Naive B cell (primary cell): ENCODE measurements at regions not wholly inside any gene's neighbourhood (a gene's known extent, or its start where the extent isn't known, plus 50 kb on each side); places are given as distances from the start of the nearest gene placed in this dataset.
"Not testable (repeated sequence)": the region's sequence is repeated elsewhere in the genome, so short reads cannot be mapped to it uniquely, and the experiment has no call there.

Experiments used
- ATAC-seq, 2 donors: fragments of 150-1000 bp; cut with Tn5 transposase; 2 replicates each; pipeline ENCODE4 v1.10.0; 2021; ENCODE audit warnings: low read depth in 2 of 2, mild to moderate bottlenecking in 2 of 2, moderate library complexity in 2 of 2
- DNase-seq: peaks from one replicate; pipeline ENCODE4 v3.0.0; 2022
- H3K27ac Mint-ChIP-seq, 6 donors: one replicate each; pipeline ENCODE4 v1.8.0; 2020 to 2022; ENCODE audit warnings: mild to moderate bottlenecking in 6 of 6, mixed read lengths in 6 of 6, moderate library complexity in 5 of 6, inconsistent platforms in 2 of 6
- H3K27me3 Mint-ChIP-seq, 3 donors: one replicate each; pipeline ENCODE4 v1.8.0; 2021 to 2022; ENCODE audit warnings: mixed read lengths in 3 of 3, mild to moderate bottlenecking in 1 of 3
- H3K36me3 Mint-ChIP-seq, 2 donors: one replicate each; pipeline ENCODE4 v1.8.0; 2020 to 2022; ENCODE audit warnings: mixed read lengths in 2 of 2, inconsistent platforms in 1 of 2, mild to moderate bottlenecking in 1 of 2
- H3K4me1 Mint-ChIP-seq, 3 donors: one replicate each; pipeline ENCODE4 v1.8.0; 2020 to 2022; ENCODE audit warnings: mixed read lengths in 3 of 3, inconsistent platforms in 1 of 3, mild to moderate bottlenecking in 1 of 3, moderate library complexity in 1 of 3
- H3K4me3 Mint-ChIP-seq, 8 donors: one replicate each; pipeline ENCODE4 v1.8.0; 2020 to 2022; ENCODE audit warnings: mild to moderate bottlenecking in 8 of 8, mixed read lengths in 8 of 8, moderate library complexity in 8 of 8, inconsistent platforms in 2 of 8
- H3K9me3 Mint-ChIP-seq, 7 donors: one replicate each; pipeline ENCODE4 v1.8.0; 2020 to 2022; ENCODE audit warnings: mixed read lengths in 7 of 7, mild to moderate bottlenecking in 5 of 7, inconsistent platforms in 2 of 7, moderate library complexity in 1 of 7

- H3K27me3 Mint-ChIP-seq = no peaks in the 10 kb centered on the region
- H3K27ac Mint-ChIP-seq = no peak overlapping the region
- H3K4me1 Mint-ChIP-seq = no peaks in the 10 kb centered on the region
- ATAC-seq (no peak), DNase-seq (no peak)
- H3K9me3 Mint-ChIP-seq = peaks cover 0 to 11% (median 0%) of the 10 kb centered on the region in 7 donors
- no peak overlapping the region for H3K4me3 Mint-ChIP-seq
- no peaks in the 10 kb centered on the region for H3K36me3 Mint-ChIP-seq
Measured at GRCh38 chr6:48584846-48585245, 473.8 kb upstream of the PTCHD4 start.

GRCh38 chr6:48570656-48571055 is 459.7 kb upstream of the PTCHD4 start:
- DNase-seq (no peak), ATAC-seq (no peak)
- Mint-ChIP-seq H3K9me3 (peaks cover 0 to 14% (median 4%) of the 10 kb centered on the region in 7 donors), H3K4me3 (no peak overlapping the region), H3K36me3 (no peaks in the 10 kb centered on the region), H3K4me1 (no peaks in the 10 kb centered on the region), H3K27ac (no peak overlapping the region), H3K27me3 (no peaks in the 10 kb centered on the region)

- Mint-ChIP-seq H3K27me3 (no peaks in the 10 kb centered on the region), H3K9me3 (peaks cover 0 to 14% (median 4%) of the 10 kb centered on the region in 7 donors)
- ATAC-seq = no peak
Measured at GRCh38 chr6:48568856-48569255, 457.9 kb upstream of the PTCHD4 start.

GRCh38 chr6:48567016-48567415 is 456.0 kb upstream of the PTCHD4 start:
- no peak for DNase-seq
- H3K27me3 Mint-ChIP-seq = no peaks in the 10 kb centered on the region
- H3K27ac Mint-ChIP-seq = no peak overlapping the region
- no peak overlapping the region for H3K4me3 Mint-ChIP-seq
- no peaks in the 10 kb centered on the region for H3K36me3 Mint-ChIP-seq
- peaks cover 0 to 11% (median 2%) of the 10 kb centered on the region in 7 donors for H3K9me3 Mint-ChIP-seq
- no peak for ATAC-seq
- no peaks in the 10 kb centered on the region for H3K4me1 Mint-ChIP-seq

More at GRCh38 chr6:48568856-48569255, 457.9 kb upstream of the PTCHD4 start:
- DNase-seq = no peak
- H3K4me1 Mint-ChIP-seq = no peaks in the 10 kb centered on the region
- no peak overlapping the region for H3K27ac Mint-ChIP-seq
- H3K36me3 Mint-ChIP-seq = no peaks in the 10 kb centered on the region
- H3K4me3 Mint-ChIP-seq = no peak overlapping the region

GRCh38 chr6:48564036-48564820 is 453.2 kb upstream of the PTCHD4 start:
- Mint-ChIP-seq H3K4me1 (no peaks in the 10 kb centered on the region), H3K4me3 (no peak overlapping the region)

GRCh38 chr6:48563433-48563832 is 452.4 kb upstream of the PTCHD4 start:
- no peak for DNase-seq
- Mint-ChIP-seq H3K27me3 (no peaks in the 10 kb centered on the region), H3K4me3 (no peak overlapping the region), H3K36me3 (no peaks in the 10 kb centered on the region), H3K4me1 (no peaks in the 10 kb centered on the region), H3K27ac (no peak overlapping the region), H3K9me3 (peaks cover 0 to 7% (median 1%) of the 10 kb centered on the region in 7 donors)
- ATAC-seq = no peak

More at GRCh38 chr6:48564036-48564820, 453.2 kb upstream of the PTCHD4 start:
- no peak overlapping the region for H3K27ac Mint-ChIP-seq
- no peaks in the 10 kb centered on the region for H3K36me3 Mint-ChIP-seq
- H3K9me3 Mint-ChIP-seq = peaks cover 0 to 10% (median 2%) of the 10 kb centered on the region in 7 donors
- no peak for DNase-seq
- no peaks in the 10 kb centered on the region for H3K27me3 Mint-ChIP-seq
- ATAC-seq = no peak

- DNase-seq (no peak), ATAC-seq (no peak)
- no peaks in the 10 kb centered on the region for H3K27me3 Mint-ChIP-seq
- no peak overlapping the region for H3K27ac Mint-ChIP-seq
- no peak overlapping the region for H3K4me3 Mint-ChIP-seq
- H3K9me3 Mint-ChIP-seq = peaks cover 0 to 5% (median 2%) of the 10 kb centered on the region in 7 donors
- H3K36me3 Mint-ChIP-seq = no peaks in the 10 kb centered on the region
- H3K4me1 Mint-ChIP-seq = no peaks in the 10 kb centered on the region
Measured at GRCh38 chr6:48560408-48560807, 449.4 kb upstream of the PTCHD4 start.

GRCh38 chr6:48553467-48554189 is 442.6 kb upstream of the PTCHD4 start:
- H3K4me1 Mint-ChIP-seq = no peaks in the 10 kb centered on the region
- H3K9me3 Mint-ChIP-seq = peaks cover 0 to 8% (median 1%) of the 10 kb centered on the region in 7 donors
- H3K4me3 Mint-ChIP-seq = no peak overlapping the region
- ATAC-seq (no peak), DNase-seq (no peak)
- no peaks in the 10 kb centered on the region for H3K27me3 Mint-ChIP-seq
- H3K36me3 Mint-ChIP-seq = no peaks in the 10 kb centered on the region
- H3K27ac Mint-ChIP-seq = no peak overlapping the region

GRCh38 chr6:48552905-48553304 is 441.9 kb upstream of the PTCHD4 start:
- no peaks in the 10 kb centered on the region for H3K27me3 Mint-ChIP-seq
- H3K36me3 Mint-ChIP-seq = no peaks in the 10 kb centered on the region

GRCh38 chr6:48550603-48551002 is 439.6 kb upstream of the PTCHD4 start:
- H3K4me1 Mint-ChIP-seq = no peaks in the 10 kb centered on the region
- peaks cover 0 to 6% (median 1%) of the 10 kb centered on the region in 7 donors for H3K9me3 Mint-ChIP-seq
- H3K36me3 Mint-ChIP-seq = no peaks in the 10 kb centered on the region
- DNase-seq (no peak), ATAC-seq (no peak)
- H3K4me3 Mint-ChIP-seq = no peak overlapping the region
- no peak overlapping the region for H3K27ac Mint-ChIP-seq
- no peaks in the 10 kb centered on the region for H3K27me3 Mint-ChIP-seq

More at GRCh38 chr6:48552905-48553304, 441.9 kb upstream of the PTCHD4 start:
- no peak for DNase-seq
- Mint-ChIP-seq H3K27ac (no peak overlapping the region), H3K4me1 (no peaks in the 10 kb centered on the region), H3K4me3 (no peak overlapping the region), H3K9me3 (peaks cover 0 to 7% (median 1%) of the 10 kb centered on the region in 7 donors)
- no peak for ATAC-seq

GRCh38 chr6:48542191-48542590 is 431.2 kb upstream of the PTCHD4 start:
- no peaks in the 10 kb centered on the region for H3K4me1 Mint-ChIP-seq
- no peaks in the 10 kb centered on the region for H3K27me3 Mint-ChIP-seq
- no peak overlapping the region for H3K4me3 Mint-ChIP-seq
- H3K36me3 Mint-ChIP-seq = no peaks in the 10 kb centered on the region
- DNase-seq (no peak), ATAC-seq (no peak)
- H3K9me3 Mint-ChIP-seq = peaks cover 2 to 11% (median 5%) of the 10 kb centered on the region in 7 donors
- H3K27ac Mint-ChIP-seq = no peak overlapping the region

GRCh38 chr6:48541649-48542048 is 430.7 kb upstream of the PTCHD4 start:
- Mint-ChIP-seq H3K36me3 (no peaks in the 10 kb centered on the region), H3K27ac (peak overlapping the region in 1 of 6 donors; percentile 44), H3K4me3 (no peak overlapping the region), H3K9me3 (peaks cover 2 to 11% (median 5%) of the 10 kb centered on the region in 7 donors), H3K27me3 (no peaks in the 10 kb centered on the region), H3K4me1 (no peaks in the 10 kb centered on the region)
- no peak for DNase-seq
- ATAC-seq = no peak

GRCh38 chr6:48535582-48536009 is 424.6 kb upstream of the PTCHD4 start:
- peaks cover 0 to 3% (median 0%) of the 10 kb centered on the region in 7 donors for H3K9me3 Mint-ChIP-seq
- H3K36me3 Mint-ChIP-seq = no peaks in the 10 kb centered on the region
- DNase-seq (no peak), ATAC-seq (no peak)
- no peaks in the 10 kb centered on the region for H3K27me3 Mint-ChIP-seq
- H3K4me1 Mint-ChIP-seq = no peaks in the 10 kb centered on the region
- H3K4me3 Mint-ChIP-seq = no peak overlapping the region
- H3K27ac Mint-ChIP-seq = no peak overlapping the region

- H3K27me3 Mint-ChIP-seq, DNase-seq, H3K36me3 Mint-ChIP-seq, H3K4me1 Mint-ChIP-seq, ATAC-seq, H3K4me3 Mint-ChIP-seq, H3K27ac Mint-ChIP-seq, H3K9me3 Mint-ChIP-seq: not testable (repeated sequence)
Measured at GRCh38 chr6:48530978-48531377, 420.0 kb upstream of the PTCHD4 start.
